ENCODE measurements at regions not wholly inside any gene's neighbourhood (a gene's known extent, or its start where the extent isn't known, plus 50 kb on each side); places are given as distances from the start of the nearest gene placed in this dataset.

- TF ChIP-seq YY1 (IDR thresholded peaks at IDR 0.05; ENCODE audit: insufficient read depth, insufficient replicate concordance, low read depth, low read length) (no peak), ZNF878 (CRISPR knock-in tag; IDR thresholded peaks at IDR 0.05) (no peak), BRCA1 (CRISPR knock-in tag; IDR thresholded peaks at IDR 0.05) (no peak), ZNF205 (CRISPR knock-in tag; IDR thresholded peaks at IDR 0.05) (0 out of 2 replicates have a peak, but pooled peaks have one; percentile 17), ZNF777 (CRISPR knock-in tag; IDR thresholded peaks at IDR 0.05) (no peak), RELA (CRISPR knock-in tag; IDR thresholded peaks at IDR 0.05) (no peak), MTF1 (CRISPR knock-in tag; IDR thresholded peaks at IDR 0.05) (no peak), ZEB1 (IDR thresholded peaks at IDR 0.05; ENCODE audit: insufficient replicate concordance, low read depth) (peak; percentile 60), GFI1 (CRISPR knock-in tag; IDR thresholded peaks at IDR 0.05; ENCODE audit: borderline replicate concordance) (peak; percentile 88; the same call in 1 of the 2 replicates), DNMT3B (CRISPR knock-in tag; conservative IDR thresholded peaks at IDR 0.05) (no peak), SATB2 (CRISPR knock-in tag; IDR thresholded peaks at IDR 0.05) (no peak), ZNF577 (CRISPR knock-in tag; IDR thresholded peaks at IDR 0.05; ENCODE audit: borderline replicate concordance, low read depth) (no peak), TBP (CRISPR knock-in tag; IDR thresholded peaks at IDR 0.05) (no peak), PHF5A (CRISPR knock-in tag; IDR thresholded peaks at IDR 0.05; ENCODE audit: low read depth, unreplicated experiment) (peak; percentile 28), NPAS2 (CRISPR knock-in tag; IDR thresholded peaks at IDR 0.05; ENCODE audit: borderline replicate concordance) (no peak), CBX2 (IDR thresholded peaks at IDR 0.05; ENCODE audit: low read depth, low read length) (no peak), CBX2 (CRISPR knock-in tag; IDR thresholded peaks at IDR 0.05; ENCODE audit: low read depth) (no peak), PAF1 (CRISPR knock-in tag; IDR thresholded peaks at IDR 0.05) (no peak), ZNF3 (CRISPR knock-in tag; IDR thresholded peaks at IDR 0.05) (no peak), NKX3-1 (CRISPR knock-in tag; IDR thresholded peaks at IDR 0.05) (0 out of 2 replicates have a peak, but pooled peaks have one; percentile 20), ZNF768 (CRISPR knock-in tag; IDR thresholded peaks at IDR 0.05) (no peak), DMTF1 (CRISPR knock-in tag; IDR thresholded peaks at IDR 0.05) (no peak), RBAK (CRISPR knock-in tag; IDR thresholded peaks at IDR 0.05) (no peak), THAP11 (CRISPR knock-in tag; IDR thresholded peaks at IDR 0.05) (0 out of 2 replicates have a peak, but pooled peaks have one; percentile 47), ZNF331 (CRISPR knock-in tag; IDR thresholded peaks at IDR 0.05) (no peak), ETS1 (CRISPR knock-in tag; IDR thresholded peaks at IDR 0.05) (no peak), NFIC (IDR thresholded peaks at IDR 0.05; ENCODE audit: low read length) (no peak), CENPBD1 (CRISPR knock-in tag; IDR thresholded peaks at IDR 0.05; ENCODE audit: borderline replicate concordance, low read depth) (no peak), NCOA2 (CRISPR knock-in tag; IDR thresholded peaks at IDR 0.05) (peak; percentile 89), ZBTB8A (CRISPR knock-in tag; IDR thresholded peaks at IDR 0.05; ENCODE audit: borderline replicate concordance, low read depth) (no peak), ZNF282 (IDR thresholded peaks at IDR 0.05; ENCODE audit: partially characterized antibody) (no peak), HNRNPLL (IDR thresholded peaks at IDR 0.05; ENCODE audit: low read depth, low read length, poor library complexity, severe bottlenecking) (no peak)
These were observed 172.7 kb downstream of the TTLL2 start (continued) for GRCh38 chr6:167497428-167498056.
